H9 (cell line): ENCODE measurements at regions not wholly inside any gene's neighbourhood (a gene's known extent, or its start where the extent isn't known, plus 50 kb on each side); places are given as distances from the start of the nearest gene placed in this dataset.

Source experiments
- DNase-seq: peaks from one replicate; pipeline ENCODE4 v3.0.0-alpha.2; 2017
- H2AFZ ChIP-seq: one replicate; pipeline ENCODE4 v1.6.1; 2013; ENCODE audit warnings: mild to moderate bottlenecking, low read length, control low read depth, moderate library complexity
- H2AK5ac ChIP-seq: 2 replicates; pipeline ENCODE4 v1.6.1; 2013; ENCODE audit warnings: low read length, control low read depth, mixed read lengths; ENCODE audit not compliant: insufficient read length
- H2BK120ac ChIP-seq: one replicate; pipeline ENCODE4 v1.6.1; 2013; ENCODE audit warnings: low read depth, mild to moderate bottlenecking, low read length, control low read depth, inconsistent platforms; ENCODE audit not compliant: poor library complexity, severe bottlenecking
- H2BK12ac ChIP-seq: 2 replicates; pipeline ENCODE4 v1.6.1; 2013; ENCODE audit warnings: low read length, control low read depth, mixed read lengths, low read depth; ENCODE audit not compliant: insufficient read length
- H2BK15ac ChIP-seq: 2 replicates; pipeline ENCODE4 v1.6.1; 2013; ENCODE audit warnings: low read depth, low read length, control low read depth
- H2BK20ac ChIP-seq: one replicate; pipeline ENCODE4 v1.6.1; 2013; ENCODE audit warnings: low read depth, mild to moderate bottlenecking, low read length, control low read depth, inconsistent platforms; ENCODE audit not compliant: poor library complexity, severe bottlenecking
- H2BK5ac ChIP-seq: 2 replicates; pipeline ENCODE4 v1.6.1; 2013; ENCODE audit warnings: low read length, control low read depth, mixed read lengths; ENCODE audit not compliant: insufficient read length
- H3K14ac ChIP-seq: 2 replicates; pipeline ENCODE4 v1.6.1; 2013; ENCODE audit warnings: low read length, control low read depth; ENCODE audit not compliant: insufficient read depth
- H3K18ac ChIP-seq: 2 replicates; pipeline ENCODE4 v1.6.1; 2013; ENCODE audit warnings: low read depth, mild to moderate bottlenecking, mixed read lengths, low read length, control low read depth; ENCODE audit not compliant: insufficient read length
- H3K23ac ChIP-seq: 2 replicates; pipeline ENCODE4 v1.6.1; 2013; ENCODE audit warnings: low read length, control low read depth, mixed read lengths, low read depth; ENCODE audit not compliant: insufficient read length
- H3K23me2 ChIP-seq: 2 replicates; pipeline ENCODE4 v1.6.1; 2013; ENCODE audit warnings: low read depth, mild to moderate bottlenecking, mixed read lengths, low read length, control low read depth; ENCODE audit not compliant: insufficient read length, poor library complexity, severe bottlenecking
- H3K27ac ChIP-seq: 2 replicates; pipeline ENCODE4 v1.5.1; 2013; ENCODE audit warnings: low read length, control low read depth, mixed read lengths, low read depth; ENCODE audit not compliant: insufficient read length
- H3K27me3 ChIP-seq: 2 replicates; pipeline ENCODE4 v1.6.1; 2013; ENCODE audit warnings: low read length, control low read depth, inconsistent platforms; ENCODE audit not compliant: insufficient read depth
- H3K4ac ChIP-seq: 2 replicates; pipeline ENCODE4 v1.6.1; 2013; ENCODE audit warnings: low read depth, mild to moderate bottlenecking, control low read depth, inconsistent platforms, low read length, moderate library complexity
- H3K4me1 ChIP-seq: 2 replicates; pipeline ENCODE4 v1.6.1; 2013; ENCODE audit warnings: low read length, control low read depth, inconsistent platforms; ENCODE audit not compliant: insufficient read depth
- H3K4me2 ChIP-seq: 2 replicates; pipeline ENCODE4 v1.6.1; 2013; ENCODE audit warnings: low read length, control low read depth, mixed read lengths; ENCODE audit not compliant: insufficient read length, insufficient read depth
- H3K56ac ChIP-seq: 2 replicates; pipeline ENCODE4 v1.6.1; 2013; ENCODE audit warnings: low read depth, mild to moderate bottlenecking, mixed read lengths, low read length, control low read depth; ENCODE audit not compliant: insufficient read length
- H3K79me1 ChIP-seq: 2 replicates; pipeline ENCODE4 v1.6.1; 2013; ENCODE audit warnings: low read depth, mild to moderate bottlenecking, moderate library complexity, low read length, control low read depth, inconsistent platforms; ENCODE audit not compliant: insufficient read depth, poor library complexity, severe bottlenecking
- H3K79me2 ChIP-seq: 2 replicates; pipeline ENCODE4 v1.6.1; 2013; ENCODE audit warnings: low read length, control low read depth, inconsistent platforms; ENCODE audit not compliant: insufficient read depth
- H3K9ac ChIP-seq: 2 replicates; pipeline ENCODE4 v1.6.1; 2013; ENCODE audit warnings: low read length, control low read depth, mixed read lengths; ENCODE audit not compliant: insufficient read length; ENCODE audit errors: extremely low read depth
- H3K9me3 ChIP-seq: one replicate; pipeline ENCODE4 v1.6.1; 2013; ENCODE audit warnings: low read depth, low read length, inconsistent platforms; ENCODE audit not compliant: control insufficient read depth
- H3T11ph ChIP-seq: one replicate; pipeline ENCODE4 v1.6.1; 2013; ENCODE audit warnings: mild to moderate bottlenecking, low read length, control low read depth, inconsistent platforms
- H4K20me1 ChIP-seq: one replicate; pipeline ENCODE4 v1.6.1; 2013; ENCODE audit not compliant: control insufficient read depth, insufficient read length, insufficient read depth
- H4K5ac ChIP-seq: 2 replicates; pipeline ENCODE4 v1.6.1; 2013; ENCODE audit warnings: low read depth, mild to moderate bottlenecking, mixed read lengths, low read length, control low read depth; ENCODE audit not compliant: insufficient read length
- H4K8ac ChIP-seq: replicated peaks from 2 replicates; pipeline ENCODE4 v1.6.1; 2013; ENCODE audit warnings: low read length, control low read depth, mixed read lengths, low read depth; ENCODE audit not compliant: insufficient read length
- H4K91ac ChIP-seq: 2 replicates; pipeline ENCODE4 v1.6.1; 2013; ENCODE audit warnings: low read depth, mild to moderate bottlenecking, moderate library complexity, mixed read lengths, low read length, control low read depth; ENCODE audit not compliant: insufficient read length
- H3K27ac Mint-ChIP-seq, 3 experiments: 2 replicates in 2 of 3; 3 replicates in 1 of 3; pipeline ENCODE4 v1.8.0; 2020 to 2021; ENCODE audit warnings: mixed read lengths in 3 of 3, mild to moderate bottlenecking in 1 of 3, moderate library complexity in 1 of 3
- H3K27me3 Mint-ChIP-seq: 2 replicates; pipeline ENCODE4 v1.8.0; 2021; ENCODE audit warnings: low read depth, mild to moderate bottlenecking, moderate library complexity, mixed read lengths
- H3K36me3 Mint-ChIP-seq, 3 experiments: 2 replicates in 2 of 3; 3 replicates in 1 of 3; pipeline ENCODE4 v1.8.0; 2020 to 2021; ENCODE audit warnings: low read depth in 3 of 3, mixed read lengths in 3 of 3; ENCODE audit not compliant: insufficient read depth in 1 of 3
- H3K4me1 Mint-ChIP-seq, 2 experiments: 2 replicates each; pipeline ENCODE4 v1.8.0; 2020; ENCODE audit warnings: mixed read lengths in 2 of 2
- H3K4me3 Mint-ChIP-seq, 2 experiments: 2 replicates in 1 of 2; 3 replicates in 1 of 2; pipeline ENCODE4 v1.8.0; 2020 to 2021; ENCODE audit warnings: mild to moderate bottlenecking in 2 of 2, mixed read lengths in 2 of 2, moderate library complexity in 1 of 2
- H3K9me3 Mint-ChIP-seq, 2 experiments: 2 replicates in 1 of 2; 3 replicates in 1 of 2; pipeline ENCODE4 v1.8.0; 2020; ENCODE audit warnings: mild to moderate bottlenecking in 2 of 2, mixed read lengths in 2 of 2, moderate library complexity in 1 of 2
- WGBS: extraction: QIAGEN DNeasy Blood & Tissue Kit; methylation state at CpG from one replicate; pipeline ENCODE4 v1.1.7; 2013; ENCODE audit warnings: missing lambda C conversion rate, low lambda C conversion rate, mixed read lengths; ENCODE audit not compliant: insufficient read length; ENCODE audit errors: extremely low coverage; 5-methylcytosine and 5-hydroxymethylcytosine counted together
- TF ChIP-seq, protein P1 (sequence below): fragments of 200-600 bp; sonication (generic); conservative IDR thresholded peaks from 3 replicates; pipeline ENCODE4 v1.8.0; 2021; ENCODE audit warnings: antibody characterized with exemption, mild to moderate bottlenecking

DNA sequence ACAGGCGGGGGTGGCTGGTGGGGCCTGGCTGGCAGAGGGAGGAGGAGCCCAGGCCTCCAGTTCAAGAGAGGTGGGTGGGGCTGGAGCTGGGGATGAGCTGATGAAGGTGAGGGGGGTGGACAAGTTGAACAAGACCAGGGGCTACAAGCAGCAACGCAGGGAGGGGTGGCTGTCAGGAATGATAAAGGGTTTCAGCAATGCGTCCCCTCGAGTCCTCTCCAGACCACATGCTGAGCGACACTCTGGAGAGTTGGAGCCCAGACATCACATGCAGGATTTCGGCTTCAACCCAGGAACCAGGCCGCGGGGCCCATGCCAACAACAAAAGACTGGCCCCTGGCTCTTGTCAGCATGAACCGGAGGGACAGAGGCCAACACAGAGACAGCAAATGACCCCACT is 480.3 kb downstream of the BRD1 start:
- Histone ChIP-seq H4K8ac (no peak overlapping the region), H3K23ac (no peak overlapping the region), H2BK15ac (no peak overlapping the region), H3K4me1 (no peaks in the 10 kb centered on the region), H2AK5ac (no peak overlapping the region), H3K56ac (no peak overlapping the region), H3K27ac (no peak overlapping the region), H3K27me3 (no peaks in the 10 kb centered on the region), H3K18ac (no peak overlapping the region), H3K9ac (no peak overlapping the region), H2BK5ac (no peak overlapping the region), H4K20me1 (no peaks in the 10 kb centered on the region), H4K91ac (no peak overlapping the region), H3K79me1 (no peaks in the 10 kb centered on the region), H3K23me2 (no peaks in the 10 kb centered on the region), H2BK20ac (no peak overlapping the region), H3K79me2 (no peaks in the 10 kb centered on the region), H4K5ac (no peak overlapping the region), H3K4me2 (no peak overlapping the region), H3K4ac (no peak overlapping the region), H3T11ph (no peak overlapping the region), H2BK120ac (no peak overlapping the region), H2AFZ (no peak overlapping the region), H2BK12ac (no peak overlapping the region), H3K9me3 (no peaks in the 10 kb centered on the region), H3K14ac (no peak overlapping the region)
- Mint-ChIP-seq H3K4me3 (no peak overlapping the region), H3K9me3 (peaks cover 0 to 3% of the 10 kb centered on the region in 2 experiments; a peak in 1 of 5 replicates), H3K36me3 (no peaks in the 10 kb centered on the region), H3K4me1 (peaks cover 5 to 10% of the 10 kb centered on the region in 2 experiments; a peak in 2 of 4 replicates), H3K27me3 (peaks cover 9% of the 10 kb centered on the region), H3K27ac (peak overlapping the region in 1 of 3 experiments; percentile 88; a peak in 1 of 7 replicates)
- no peak for DNase-seq
- TF ChIP-seq, protein P1, sequence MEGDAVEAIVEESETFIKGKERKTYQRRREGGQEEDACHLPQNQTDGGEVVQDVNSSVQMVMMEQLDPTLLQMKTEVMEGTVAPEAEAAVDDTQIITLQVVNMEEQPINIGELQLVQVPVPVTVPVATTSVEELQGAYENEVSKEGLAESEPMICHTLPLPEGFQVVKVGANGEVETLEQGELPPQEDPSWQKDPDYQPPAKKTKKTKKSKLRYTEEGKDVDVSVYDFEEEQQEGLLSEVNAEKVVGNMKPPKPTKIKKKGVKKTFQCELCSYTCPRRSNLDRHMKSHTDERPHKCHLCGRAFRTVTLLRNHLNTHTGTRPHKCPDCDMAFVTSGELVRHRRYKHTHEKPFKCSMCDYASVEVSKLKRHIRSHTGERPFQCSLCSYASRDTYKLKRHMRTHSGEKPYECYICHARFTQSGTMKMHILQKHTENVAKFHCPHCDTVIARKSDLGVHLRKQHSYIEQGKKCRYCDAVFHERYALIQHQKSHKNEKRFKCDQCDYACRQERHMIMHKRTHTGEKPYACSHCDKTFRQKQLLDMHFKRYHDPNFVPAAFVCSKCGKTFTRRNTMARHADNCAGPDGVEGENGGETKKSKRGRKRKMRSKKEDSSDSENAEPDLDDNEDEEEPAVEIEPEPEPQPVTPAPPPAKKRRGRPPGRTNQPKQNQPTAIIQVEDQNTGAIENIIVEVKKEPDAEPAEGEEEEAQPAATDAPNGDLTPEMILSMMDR = no peak
- no CpG with 5 or more reads among the region's 9 CpGs for WGBS
